ENCODE measurements at regions not wholly inside any gene's neighbourhood (a gene's known extent, or its start where the extent isn't known, plus 50 kb on each side); places are given as distances from the start of the nearest gene placed in this dataset.

GRCh38 chr10:31754803-31755624 lies 173.6 kb downstream of the ARHGAP12 start:
- DNase-seq: no peak

- DNase-seq: no peak
Measured at GRCh38 chr10:31753681-31754080, 174.9 kb downstream of the ARHGAP12 start.

GRCh38 chr10:31752170-31752569 lies 176.5 kb downstream of the ARHGAP12 start:
- no peak for DNase-seq

- no peak for DNase-seq
Measured at GRCh38 chr10:31751738-31752080, 176.9 kb downstream of the ARHGAP12 start.

GRCh38 chr10:31751051-31751737 lies 177.4 kb downstream of the ARHGAP12 start:
- DNase-seq: no peak

DNA sequence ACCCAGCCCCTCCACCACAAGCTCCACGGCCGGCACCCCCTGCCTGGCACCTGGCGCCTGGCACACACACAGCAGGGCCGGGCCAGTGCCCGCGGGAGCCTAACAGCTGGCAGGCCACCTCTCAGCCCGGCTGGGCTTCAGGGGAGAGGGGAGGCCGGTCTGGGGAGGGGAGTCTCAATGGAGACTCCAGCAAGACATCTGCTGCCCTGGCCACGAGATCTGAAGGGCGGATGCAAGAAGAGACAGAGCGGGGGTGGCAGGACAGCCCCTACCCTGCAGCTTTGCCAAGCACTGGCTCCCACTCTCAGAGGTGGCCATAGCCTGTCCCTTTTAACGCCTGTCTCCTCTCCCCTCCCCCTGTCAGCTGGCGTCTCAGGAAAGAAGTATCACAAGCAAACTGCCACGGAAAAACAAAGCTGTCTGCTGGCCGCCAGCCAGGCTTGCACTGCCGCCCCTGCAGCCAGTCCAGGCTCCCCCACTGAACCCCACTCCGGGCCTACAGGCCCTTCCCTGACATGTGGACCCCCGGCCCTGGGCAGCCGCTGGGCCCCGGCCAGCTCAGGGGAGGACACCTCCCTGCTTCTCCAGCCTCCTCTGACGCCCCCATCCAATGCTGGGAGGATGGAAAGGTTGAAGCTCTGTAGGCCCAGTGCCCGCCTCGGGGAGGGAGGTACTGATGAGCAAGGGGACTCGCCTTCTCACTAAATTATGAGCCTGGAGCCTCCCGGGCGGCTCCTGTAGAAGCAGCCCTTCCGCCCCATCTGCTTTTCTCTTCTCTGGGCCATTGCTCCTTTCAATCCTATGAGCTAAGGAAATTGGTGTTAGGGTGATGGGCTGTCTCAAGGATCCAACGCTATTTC lies 178.4 kb downstream of the ARHGAP12 start:
- DNase-seq: peak; percentile 54

DNA sequence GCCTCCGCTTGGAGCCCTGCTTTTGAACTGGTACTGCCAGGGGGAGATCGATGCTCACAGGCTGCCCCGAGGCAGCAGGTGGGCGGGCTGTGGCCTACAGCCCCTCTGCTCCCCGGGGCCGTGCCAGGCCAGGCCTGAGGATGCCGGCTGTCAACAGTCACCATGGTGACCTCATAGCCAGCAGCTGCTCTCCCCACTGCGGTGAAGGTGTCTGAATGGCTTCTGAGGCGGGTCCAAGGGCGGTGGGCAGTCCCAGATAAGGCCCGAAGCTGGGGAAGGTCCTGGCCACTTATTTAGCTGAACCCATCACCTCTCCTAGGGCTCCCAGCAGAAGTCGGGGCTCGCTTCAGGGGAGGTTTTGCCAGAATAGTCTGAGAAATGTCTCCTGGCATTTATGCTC lies 179.3 kb downstream of the ARHGAP12 start:
- DNase-seq: no peak

DNA sequence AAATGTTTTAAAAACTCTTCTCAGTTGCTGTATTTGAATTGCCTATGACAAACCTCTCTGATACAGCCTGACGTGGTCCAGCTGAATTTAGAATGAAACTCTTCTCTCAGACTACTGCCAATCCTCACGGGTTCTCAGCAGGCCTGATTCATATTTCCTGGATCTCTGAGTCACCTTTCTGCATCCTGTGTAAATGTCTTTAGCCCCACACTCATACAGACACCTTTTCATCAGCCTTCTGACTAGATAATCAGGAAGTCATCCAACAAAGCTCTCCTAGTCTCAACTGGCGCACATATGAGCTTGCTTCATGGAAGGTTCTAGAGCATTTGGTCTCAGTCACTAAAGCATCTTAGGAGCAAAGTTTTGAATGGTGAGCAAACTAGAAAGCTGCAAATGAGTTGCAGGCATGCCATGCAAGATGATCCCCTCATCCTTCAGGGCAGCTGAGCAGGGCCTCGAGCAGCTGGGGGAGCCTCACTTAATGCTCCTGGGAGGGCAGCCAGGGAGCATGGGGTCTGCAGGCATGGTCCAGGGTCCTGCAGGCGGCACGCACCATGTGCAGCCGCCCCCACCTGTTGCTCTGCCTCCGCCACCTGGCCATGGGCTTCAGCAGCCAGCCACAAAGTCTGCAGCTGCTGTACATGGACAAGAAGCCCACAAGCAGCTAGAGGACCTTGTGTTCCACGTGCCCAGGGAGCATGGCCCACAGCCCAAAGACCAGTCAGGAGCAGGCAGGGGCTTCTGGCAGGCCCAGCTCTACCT lies 182.8 kb downstream of the ARHGAP12 start:
- DNase-seq: peak; percentile 96

- DNase-seq: no peak
Measured at GRCh38 chr10:31744025-31744424, 184.6 kb downstream of the ARHGAP12 start.

DNA sequence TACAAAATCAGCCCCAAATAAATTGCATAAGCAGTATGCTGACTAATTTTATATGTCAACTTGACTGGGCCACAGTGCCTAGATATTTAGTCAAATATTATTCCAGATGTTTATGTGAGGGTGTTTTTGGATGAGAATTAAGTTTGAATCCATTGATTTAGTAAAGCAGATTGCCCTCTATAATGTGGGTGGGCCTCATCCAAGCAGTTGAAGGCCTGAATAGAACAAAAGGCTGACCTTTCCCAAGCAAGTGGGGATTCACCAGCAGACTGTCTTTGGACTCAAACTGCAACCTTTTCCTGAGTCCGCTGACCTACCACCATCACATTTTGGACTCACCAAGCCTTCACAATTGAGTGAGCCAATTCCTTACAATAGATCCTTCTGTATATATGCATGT lies 186.4 kb downstream of the ARHGAP12 start:
- DNase-seq: no peak

DNA sequence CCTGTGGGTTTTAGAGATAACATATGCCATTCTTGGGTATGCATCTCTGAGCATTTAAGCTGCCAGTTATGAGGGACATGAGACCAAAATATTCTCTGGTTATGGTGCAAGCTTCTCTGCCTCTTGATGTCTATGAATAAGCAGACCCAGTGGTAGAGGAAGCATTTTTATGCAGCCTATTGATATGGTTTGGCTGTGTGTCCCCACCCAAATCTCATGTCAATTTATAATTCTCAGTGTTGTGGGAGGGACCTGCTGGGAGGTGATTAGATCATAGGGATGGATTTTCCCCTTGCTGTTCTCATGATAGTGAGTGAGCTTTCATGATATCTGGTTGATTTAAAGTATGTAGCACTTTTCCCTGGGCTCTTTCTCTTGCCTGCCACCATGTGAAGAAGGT lies 187.2 kb downstream of the ARHGAP12 start:
- DNase-seq: no peak

DNA sequence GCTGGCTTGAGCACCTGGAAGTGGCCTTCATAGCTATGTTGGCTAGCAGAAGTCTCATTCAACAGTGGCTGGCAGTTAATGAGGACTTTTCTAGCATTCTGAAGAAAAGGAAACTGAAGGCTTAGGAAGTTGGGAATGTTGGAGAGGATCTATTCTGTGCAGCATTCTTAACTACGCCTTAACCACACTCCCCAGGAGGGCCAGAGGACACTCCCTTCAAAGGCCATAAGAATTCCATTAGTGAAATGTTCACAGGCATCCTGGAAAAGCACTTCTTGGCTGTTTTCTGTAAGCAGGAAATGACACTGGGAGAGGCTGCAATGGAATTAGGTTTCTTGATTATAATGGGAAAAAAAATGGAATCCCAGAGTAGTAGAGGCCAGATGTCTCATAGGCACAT lies 188.9 kb downstream of the ARHGAP12 start:
- DNase-seq: peak; percentile 97

DNA sequence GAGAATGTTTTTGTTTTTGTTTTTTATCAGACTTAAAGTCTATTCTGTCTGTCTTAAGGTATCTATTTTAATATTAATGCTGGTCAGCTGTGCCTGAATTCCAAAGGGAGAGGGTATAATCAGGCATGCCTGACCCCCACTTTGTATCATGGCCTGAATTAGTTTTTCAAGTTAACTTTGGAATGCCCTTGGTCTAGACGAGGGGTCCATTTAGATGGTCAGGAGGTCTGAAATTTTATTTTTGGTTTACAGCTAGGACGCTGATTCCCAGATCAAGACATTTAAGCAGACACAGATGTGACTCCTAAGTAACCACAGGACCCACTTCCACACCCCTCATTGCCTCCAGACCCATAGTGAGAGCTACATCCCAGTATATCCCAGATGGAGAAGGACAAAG lies 189.5 kb downstream of the ARHGAP12 start:
- DNase-seq: no peak

DNA sequence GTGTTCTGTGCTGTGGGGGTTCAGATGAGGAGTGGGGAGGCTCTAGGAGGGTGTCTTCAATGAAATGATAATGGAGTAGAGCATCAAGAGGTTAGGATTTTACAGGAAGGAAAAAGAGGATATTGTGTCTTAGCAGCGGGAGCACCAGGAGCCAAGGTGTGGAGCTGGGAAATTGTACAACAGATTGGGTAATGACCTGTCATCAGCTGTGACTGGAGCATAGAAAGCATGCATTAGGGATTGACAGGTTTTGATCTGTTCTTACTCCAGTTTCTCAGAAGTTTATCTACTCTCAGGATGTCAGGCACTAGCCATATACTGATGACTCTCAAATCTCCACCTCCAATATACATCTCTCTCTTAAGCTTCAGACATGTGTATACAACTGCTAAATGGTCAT lies 196.9 kb downstream of the ARHGAP12 start:
- DNase-seq: no peak

- no peak for DNase-seq
Measured at GRCh38 chr10:31730776-31731175, 197.9 kb downstream of the ARHGAP12 start.

- DNase-seq: no peak
Measured at GRCh38 chr10:31728698-31729224, 199.9 kb downstream of the ARHGAP12 start.

DNA sequence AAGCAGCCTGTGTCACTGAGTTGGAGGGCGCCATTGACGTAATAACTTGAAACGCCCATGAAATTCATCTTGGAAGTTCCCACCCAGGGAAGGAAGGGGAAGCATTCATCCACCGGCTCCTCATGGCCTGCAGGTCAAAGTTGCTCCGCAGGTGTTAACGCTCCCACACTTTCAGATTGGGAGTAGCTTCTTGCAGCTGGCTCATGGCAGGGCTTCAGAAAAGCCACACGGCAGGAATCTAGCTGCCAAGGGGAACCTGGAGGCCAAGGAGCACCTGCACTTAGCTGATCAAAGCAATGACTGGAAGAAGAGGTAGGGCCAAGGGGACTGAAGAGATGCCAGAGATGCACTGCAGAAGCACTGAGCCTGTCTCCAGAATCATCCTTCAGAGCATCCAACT lies 203.2 kb downstream of the ARHGAP12 start:
- no peak for DNase-seq

GRCh38 chr10:31724296-31724695 lies 204.3 kb downstream of the ARHGAP12 start:
- DNase-seq: no peak

DNA sequence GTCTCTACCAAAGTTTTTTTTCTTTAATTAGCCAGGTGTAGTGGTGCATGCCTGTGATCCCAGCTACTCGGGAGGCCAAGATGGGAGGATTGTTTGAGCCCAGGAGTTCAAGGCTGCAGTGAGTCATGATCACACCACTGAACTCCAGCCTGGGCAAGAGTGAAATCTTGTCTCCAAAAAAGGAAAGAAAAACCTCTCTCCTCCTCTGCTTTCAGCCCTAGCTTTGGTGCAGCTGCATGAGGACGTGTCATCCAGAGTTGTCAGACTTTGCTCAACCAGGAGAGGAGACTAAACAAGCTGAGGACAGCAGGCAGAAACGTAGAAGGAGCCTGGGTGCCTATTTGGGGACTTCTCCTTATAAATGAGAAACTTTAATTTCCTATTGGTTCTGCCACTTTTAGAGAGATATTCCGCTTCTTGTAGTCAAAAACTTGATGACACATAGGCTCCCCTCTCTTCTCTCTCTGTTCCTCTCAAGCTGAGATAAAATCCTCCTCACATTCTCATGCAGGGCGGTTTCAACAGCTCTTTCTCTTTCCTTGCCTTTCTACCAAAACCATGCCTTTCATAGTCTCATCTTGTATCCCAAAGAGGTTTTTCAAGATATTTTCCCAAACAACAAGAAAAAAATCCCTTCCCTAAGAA lies 205.4 kb downstream of the ARHGAP12 start:
- DNase-seq: peak; percentile 55

DNA sequence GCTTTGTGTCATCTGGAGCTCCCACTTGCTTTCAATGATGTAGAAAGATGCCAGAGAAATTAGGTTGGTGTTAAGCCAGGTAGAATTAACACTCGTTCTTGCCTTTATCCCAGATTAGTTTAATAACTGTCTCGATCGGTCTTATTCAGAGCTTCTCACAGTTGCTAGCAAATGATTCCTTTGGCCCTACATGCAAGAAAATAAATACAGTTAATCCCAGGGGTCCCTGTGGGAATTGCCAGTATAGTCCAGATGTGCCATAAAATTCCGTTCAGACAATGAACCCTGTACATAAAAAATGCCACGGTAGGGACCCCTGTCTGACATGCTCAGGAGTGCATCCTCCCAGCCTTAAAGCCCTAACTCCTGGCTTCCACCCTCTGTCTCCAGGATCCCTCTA lies 207.5 kb downstream of the ARHGAP12 start:
- no peak for DNase-seq

DNA sequence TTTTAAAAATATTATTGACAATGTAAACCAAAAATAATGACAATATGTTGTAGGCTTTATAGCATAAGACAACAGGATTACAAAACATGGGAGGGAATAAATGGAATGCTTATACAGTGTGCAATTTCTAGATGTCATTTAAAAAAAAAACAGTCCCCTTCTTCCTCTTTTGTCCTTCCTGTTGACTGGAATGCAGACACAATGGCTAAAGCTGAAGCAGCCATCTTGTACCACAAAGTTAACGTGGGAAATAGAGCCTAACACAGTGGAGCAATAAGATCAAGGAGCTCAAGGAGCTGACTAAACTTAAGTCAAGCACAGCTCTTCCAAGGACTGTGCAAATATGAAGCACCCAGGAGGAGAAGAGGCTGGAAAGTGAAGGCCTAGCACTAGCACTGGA lies 208.1 kb downstream of the ARHGAP12 start:
- no peak for DNase-seq

- no peak for DNase-seq
Measured at GRCh38 chr10:31709476-31709875, 219.2 kb downstream of the ARHGAP12 start.

Measured in fibroblast of skin of abdomen (primary cell).